SK-N-SH treated with all-trans-retinoic acid at 6 μM for 48 hours (cell line): ENCODE measurements at regions not wholly inside any gene's neighbourhood (a gene's known extent, or its start where the extent isn't known, plus 50 kb on each side); places are given as distances from the start of the nearest gene placed in this dataset.
"Not testable (repeated sequence)": the region's sequence is repeated elsewhere in the genome, so short reads cannot be mapped to it uniquely, and the experiment has no call there.

Experiments used
- ARNTL ChIP-seq: fragments of 450-650 bp; formaldehyde crosslinking; IDR thresholded peaks from 2 replicates; pipeline ENCODE4 v1.5.0; 2020; ENCODE audit warnings: low read depth, mild to moderate bottlenecking, moderate library complexity, borderline replicate concordance
- BACH2 ChIP-seq: fragments of 250-450 bp; sonication (Bioruptor Pico); IDR thresholded peaks from 2 replicates; pipeline ENCODE4 v1.9.0; 2021; ENCODE audit warnings: mild to moderate bottlenecking, borderline replicate concordance
- ESRRG ChIP-seq: fragments of 250-450 bp; sonication (Bioruptor Pico); IDR thresholded peaks from 2 replicates; pipeline ENCODE4 v1.6.1; 2021; ENCODE audit warnings: mild to moderate bottlenecking
- GLIS3 ChIP-seq: fragments of 250-450 bp; sonication (Bioruptor Pico); IDR thresholded peaks from 2 replicates; pipeline ENCODE4 v1.5.0; 2020; ENCODE audit warnings: mild to moderate bottlenecking, moderate library complexity
- ISL1 ChIP-seq: fragments of 250-450 bp; sonication (Bioruptor Pico); IDR thresholded peaks from 2 replicates; pipeline ENCODE4 v2.1.2; 2022; ENCODE audit warnings: mild to moderate bottlenecking, moderate library complexity
- OSR1 ChIP-seq: fragments of 250-450 bp; sonication (Bioruptor Pico); IDR thresholded peaks from 2 replicates; pipeline ENCODE4 v1.8.0; 2022; ENCODE audit warnings: moderate library complexity, mild to moderate bottlenecking, inconsistent platforms
- RARB ChIP-seq: fragments of 250-450 bp; sonication (Bioruptor Pico); IDR thresholded peaks from 2 replicates; pipeline ENCODE4 v1.8.0; 2021; ENCODE audit warnings: mild to moderate bottlenecking, moderate library complexity
- TCF4 ChIP-seq: fragments of 250-450 bp; sonication (Bioruptor Pico); IDR thresholded peaks from 2 replicates; pipeline ENCODE4 v1.8.0; 2021; ENCODE audit warnings: mild to moderate bottlenecking, moderate library complexity, borderline replicate concordance
- TSHZ2 ChIP-seq: fragments of 250-450 bp; sonication (Bioruptor Pico); IDR thresholded peaks from 2 replicates; pipeline ENCODE4 v1.5.0; 2020; ENCODE audit warnings: mild to moderate bottlenecking, moderate library complexity
- ZFP3 ChIP-seq: fragments of 250-450 bp; sonication (Bioruptor Pico); IDR thresholded peaks from 2 replicates; pipeline ENCODE4 v1.5.0; 2020; ENCODE audit warnings: mild to moderate bottlenecking, moderate library complexity
- ZFP30 ChIP-seq: fragments of 450-650 bp; formaldehyde crosslinking; IDR thresholded peaks from 2 replicates; pipeline ENCODE4 v1.5.0; 2022; ENCODE audit warnings: mild to moderate bottlenecking, moderate library complexity
- TF ChIP-seq, protein P1 (sequence below): fragments of 250-450 bp; sonication (Bioruptor Pico); IDR thresholded peaks from 2 replicates; pipeline ENCODE4 v1.5.1; 2020; ENCODE audit warnings: low read depth, mild to moderate bottlenecking, moderate library complexity
- TF ChIP-seq, protein P2 (sequence below): fragments of 250-450 bp; sonication (Bioruptor Pico); IDR thresholded peaks from 2 replicates; pipeline ENCODE4 v1.5.1; 2021; ENCODE audit warnings: mild to moderate bottlenecking, moderate library complexity
- TF ChIP-seq, protein P3 (sequence below): fragments of 250-450 bp; sonication (Bioruptor Pico); IDR thresholded peaks from 2 replicates; pipeline ENCODE4 v1.8.0; 2020; ENCODE audit warnings: mild to moderate bottlenecking, moderate library complexity, borderline replicate concordance

- TF ChIP-seq TCF4 (CRISPR knock-in tag); BACH2 (CRISPR knock-in tag); RARB (CRISPR knock-in tag); OSR1 (CRISPR knock-in tag); TSHZ2 (CRISPR knock-in tag); ZFP3 (CRISPR knock-in tag); ESRRG (CRISPR knock-in tag); ISL1 (CRISPR knock-in tag); GLIS3; ARNTL; ZFP30 (CRISPR knock-in tag): not testable (repeated sequence)
- TF ChIP-seq, protein P1, sequence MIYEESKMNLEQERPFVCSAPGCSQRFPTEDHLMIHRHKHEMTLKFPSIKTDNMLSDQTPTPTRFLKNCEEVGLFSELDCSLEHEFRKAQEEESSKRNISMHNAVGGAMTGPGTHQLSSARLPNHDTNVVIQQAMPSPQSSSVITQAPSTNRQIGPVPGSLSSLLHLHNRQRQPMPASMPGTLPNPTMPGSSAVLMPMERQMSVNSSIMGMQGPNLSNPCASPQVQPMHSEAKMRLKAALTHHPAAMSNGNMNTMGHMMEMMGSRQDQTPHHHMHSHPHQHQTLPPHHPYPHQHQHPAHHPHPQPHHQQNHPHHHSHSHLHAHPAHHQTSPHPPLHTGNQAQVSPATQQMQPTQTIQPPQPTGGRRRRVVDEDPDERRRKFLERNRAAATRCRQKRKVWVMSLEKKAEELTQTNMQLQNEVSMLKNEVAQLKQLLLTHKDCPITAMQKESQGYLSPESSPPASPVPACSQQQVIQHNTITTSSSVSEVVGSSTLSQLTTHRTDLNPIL (CRISPR knock-in tag), result not testable (repeated sequence)
- TF ChIP-seq, protein P2, sequence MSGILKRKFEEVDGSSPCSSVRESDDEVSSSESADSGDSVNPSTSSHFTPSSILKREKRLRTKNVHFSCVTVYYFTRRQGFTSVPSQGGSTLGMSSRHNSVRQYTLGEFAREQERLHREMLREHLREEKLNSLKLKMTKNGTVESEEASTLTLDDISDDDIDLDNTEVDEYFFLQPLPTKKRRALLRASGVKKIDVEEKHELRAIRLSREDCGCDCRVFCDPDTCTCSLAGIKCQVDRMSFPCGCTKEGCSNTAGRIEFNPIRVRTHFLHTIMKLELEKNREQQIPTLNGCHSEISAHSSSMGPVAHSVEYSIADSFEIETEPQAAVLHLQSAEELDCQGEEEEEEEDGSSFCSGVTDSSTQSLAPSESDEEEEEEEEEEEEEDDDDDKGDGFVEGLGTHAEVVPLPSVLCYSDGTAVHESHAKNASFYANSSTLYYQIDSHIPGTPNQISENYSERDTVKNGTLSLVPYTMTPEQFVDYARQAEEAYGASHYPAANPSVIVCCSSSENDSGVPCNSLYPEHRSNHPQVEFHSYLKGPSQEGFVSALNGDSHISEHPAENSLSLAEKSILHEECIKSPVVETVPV, result not testable (repeated sequence)
- TF ChIP-seq, protein P3, sequence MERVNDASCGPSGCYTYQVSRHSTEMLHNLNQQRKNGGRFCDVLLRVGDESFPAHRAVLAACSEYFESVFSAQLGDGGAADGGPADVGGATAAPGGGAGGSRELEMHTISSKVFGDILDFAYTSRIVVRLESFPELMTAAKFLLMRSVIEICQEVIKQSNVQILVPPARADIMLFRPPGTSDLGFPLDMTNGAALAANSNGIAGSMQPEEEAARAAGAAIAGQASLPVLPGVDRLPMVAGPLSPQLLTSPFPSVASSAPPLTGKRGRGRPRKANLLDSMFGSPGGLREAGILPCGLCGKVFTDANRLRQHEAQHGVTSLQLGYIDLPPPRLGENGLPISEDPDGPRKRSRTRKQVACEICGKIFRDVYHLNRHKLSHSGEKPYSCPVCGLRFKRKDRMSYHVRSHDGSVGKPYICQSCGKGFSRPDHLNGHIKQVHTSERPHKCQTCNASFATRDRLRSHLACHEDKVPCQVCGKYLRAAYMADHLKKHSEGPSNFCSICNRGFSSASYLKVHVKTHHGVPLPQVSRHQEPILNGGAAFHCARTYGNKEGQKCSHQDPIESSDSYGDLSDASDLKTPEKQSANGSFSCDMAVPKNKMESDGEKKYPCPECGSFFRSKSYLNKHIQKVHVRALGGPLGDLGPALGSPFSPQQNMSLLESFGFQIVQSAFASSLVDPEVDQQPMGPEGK (CRISPR knock-in tag), result not testable (repeated sequence)
These were observed 87.7 kb upstream of the DNAJC1 start for GRCh38 chr10:22091260-22091659.
